HG03342 (cell line): ENCODE measurements at regions not wholly inside any gene's neighbourhood (a gene's known extent, or its start where the extent isn't known, plus 50 kb on each side); places are given as distances from the start of the nearest gene placed in this dataset.

Source experiments
- ATAC-seq: cut with Tn5 transposase; IDR thresholded peaks from one replicate; pipeline ENCODE4 v1.9.1; 2021; ENCODE audit warnings: mild to moderate bottlenecking, moderate library complexity; ENCODE audit not compliant: unreplicated experiment

DNA sequence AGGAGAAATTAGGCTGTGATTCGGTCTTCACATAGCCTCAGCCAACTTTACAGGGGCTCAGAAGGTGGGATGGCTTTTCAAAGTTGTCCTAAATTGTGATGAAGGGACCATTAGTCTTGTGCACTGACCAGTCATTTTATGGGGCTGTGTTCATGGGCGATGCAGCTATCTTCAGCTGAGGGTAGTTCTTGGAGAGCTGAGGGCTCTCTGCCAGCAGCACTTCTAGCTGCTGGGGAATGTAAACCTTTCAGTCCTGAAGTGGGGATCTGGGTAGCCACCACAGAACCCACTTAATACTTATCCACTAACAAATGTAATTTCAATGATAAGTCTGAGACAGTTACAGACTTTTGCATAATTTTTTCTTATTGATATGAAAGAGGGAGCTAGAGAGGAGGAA lies 270.6 kb downstream of the AEBP2 start:
- no peak for ATAC-seq

DNA sequence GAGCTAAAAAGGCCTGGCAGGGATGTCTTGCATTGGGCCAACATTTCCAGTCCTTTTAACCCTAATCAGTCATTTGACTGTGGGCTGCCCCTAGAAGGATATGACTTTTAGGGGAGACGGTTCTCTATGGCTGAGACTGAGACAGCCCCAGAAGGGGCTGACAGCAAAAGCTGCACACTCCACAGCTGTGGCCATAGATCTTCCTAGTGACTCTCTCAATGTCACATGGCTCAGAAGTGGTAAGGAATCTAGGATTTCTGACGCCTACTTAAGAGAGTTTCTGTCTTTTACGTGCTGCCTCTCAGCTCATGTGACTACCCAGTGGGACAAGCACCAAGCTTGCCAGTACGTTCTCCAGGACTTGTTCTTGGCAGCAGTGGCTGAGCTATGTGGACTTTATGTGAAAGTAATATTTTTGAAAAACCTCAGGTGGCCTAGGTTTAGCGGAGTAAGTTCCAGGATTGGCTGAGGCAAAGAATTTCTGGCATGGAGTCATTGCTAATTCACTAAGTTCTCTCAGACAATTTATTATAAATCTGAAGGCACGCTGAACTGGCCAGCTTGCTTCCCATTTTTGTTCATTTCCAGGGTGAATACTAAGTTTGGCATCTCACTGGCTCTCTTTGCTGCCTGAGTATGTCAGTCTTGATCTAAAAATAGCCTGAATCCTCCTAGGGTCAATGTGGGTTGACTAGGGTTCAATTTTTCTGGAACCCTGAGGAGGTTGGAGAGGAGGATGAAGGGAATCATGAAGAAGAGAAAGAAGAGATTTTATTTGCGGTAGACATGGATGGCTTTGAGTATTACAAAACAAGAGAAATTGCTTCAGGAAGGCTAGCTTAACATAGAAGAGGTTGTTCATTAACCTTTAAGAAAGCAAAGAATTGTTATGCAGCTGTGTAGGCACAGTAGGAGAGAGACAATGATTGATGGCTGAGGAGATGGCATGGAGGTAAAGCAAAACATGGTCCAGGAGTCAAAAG lies 271.8 kb downstream of the AEBP2 start:
- ATAC-seq, result no peak

DNA sequence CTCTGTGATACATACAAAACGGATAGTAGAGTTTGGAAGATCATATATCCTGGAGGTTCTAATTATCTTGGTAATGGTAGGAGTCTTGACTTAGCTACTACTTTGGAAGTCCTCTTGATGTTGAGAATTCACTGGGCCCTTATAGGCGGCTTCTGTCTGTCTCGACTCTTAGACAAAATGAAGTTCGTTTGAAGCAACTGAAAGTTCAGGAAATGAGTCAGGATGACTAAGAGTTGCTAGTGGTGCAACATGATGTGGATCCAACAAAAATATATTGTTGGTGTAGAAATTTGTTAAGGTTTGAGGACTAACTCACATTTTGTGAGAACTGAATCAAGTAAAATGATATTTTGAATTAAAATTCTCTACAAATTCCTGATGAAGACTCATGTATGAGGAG lies 272.7 kb downstream of the AEBP2 start:
- ATAC-seq, result no peak

DNA sequence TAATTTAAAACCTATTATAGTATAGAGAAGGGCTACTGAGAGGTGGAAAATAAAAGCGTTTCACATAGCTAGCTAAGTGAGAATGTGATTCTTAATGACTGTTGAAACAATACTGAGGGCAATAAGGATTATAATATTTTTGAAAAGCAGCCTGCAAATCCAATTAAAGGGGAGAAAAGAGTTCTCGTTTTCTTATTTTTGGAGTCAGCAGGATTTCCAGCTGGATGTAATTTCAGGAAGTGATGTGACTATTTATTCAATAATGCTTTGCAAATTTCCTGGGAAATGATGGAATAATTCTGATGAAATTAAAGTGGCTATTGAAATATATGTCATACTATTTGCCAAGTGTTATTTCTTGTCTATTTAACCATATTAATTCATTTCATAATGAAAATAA lies 279.1 kb downstream of the AEBP2 start:
- ATAC-seq, result no peak

DNA sequence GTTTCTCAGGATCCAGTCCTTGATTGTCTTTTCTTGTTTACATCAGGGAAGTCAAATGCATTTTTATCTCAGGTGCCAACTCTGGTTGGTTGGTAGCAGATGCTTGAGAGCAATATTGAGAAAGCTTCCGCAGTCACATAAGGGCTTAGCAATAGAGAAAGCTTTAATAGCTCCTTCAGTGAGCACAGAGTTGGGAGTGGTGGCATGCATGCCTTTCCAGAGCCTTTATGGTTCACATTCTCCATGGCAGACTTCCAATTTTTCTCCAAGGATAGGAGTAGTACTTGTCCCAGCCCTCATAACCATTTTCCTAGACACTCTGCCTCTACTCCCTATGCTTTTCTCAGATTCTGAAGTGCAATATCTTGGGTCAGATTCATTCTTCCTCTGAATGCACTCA lies 280.4 kb downstream of the AEBP2 start:
- ATAC-seq, result no peak

DNA sequence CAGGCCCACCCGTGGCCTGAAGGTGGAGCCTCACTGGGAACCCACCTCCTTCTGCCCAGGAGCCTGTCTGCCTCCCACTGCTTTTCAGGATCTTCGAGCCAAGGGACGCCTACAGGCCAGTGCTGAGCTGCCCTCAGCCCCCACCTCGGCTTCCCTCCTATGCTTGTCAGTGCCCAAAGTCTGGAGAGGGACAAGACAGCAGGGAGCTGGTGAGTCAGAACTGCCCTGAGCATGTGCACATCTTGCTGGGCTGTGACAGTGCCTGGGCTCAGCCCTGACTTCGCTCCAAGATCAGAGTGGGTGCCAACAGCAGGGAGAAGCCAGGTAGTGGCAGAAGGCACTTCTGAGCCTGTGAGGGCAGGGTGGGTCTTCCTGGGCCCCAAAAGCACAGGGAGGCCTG lies 286.8 kb downstream of the AEBP2 start:
- no peak for ATAC-seq

DNA sequence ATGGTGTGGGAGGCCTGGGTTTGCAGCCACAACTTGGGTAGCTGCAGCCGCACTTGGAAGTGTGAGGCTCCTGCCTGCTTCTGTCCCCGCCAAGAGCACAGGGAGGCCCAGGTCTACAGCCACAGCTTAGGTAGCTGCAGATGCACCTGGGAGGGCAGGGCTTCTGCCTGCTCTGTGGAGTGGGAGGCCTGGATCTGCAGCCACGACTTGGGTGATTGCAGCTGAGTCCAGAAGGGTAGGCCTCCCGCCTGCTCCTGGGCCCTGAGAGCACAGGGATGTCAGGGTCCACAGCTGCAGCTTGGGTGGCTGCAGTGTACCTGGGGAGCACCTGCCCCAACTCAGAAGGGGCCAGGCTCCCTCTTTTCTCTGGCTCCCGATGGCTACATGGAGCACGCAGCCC lies 287.3 kb downstream of the AEBP2 start:
- no peak for ATAC-seq

DNA sequence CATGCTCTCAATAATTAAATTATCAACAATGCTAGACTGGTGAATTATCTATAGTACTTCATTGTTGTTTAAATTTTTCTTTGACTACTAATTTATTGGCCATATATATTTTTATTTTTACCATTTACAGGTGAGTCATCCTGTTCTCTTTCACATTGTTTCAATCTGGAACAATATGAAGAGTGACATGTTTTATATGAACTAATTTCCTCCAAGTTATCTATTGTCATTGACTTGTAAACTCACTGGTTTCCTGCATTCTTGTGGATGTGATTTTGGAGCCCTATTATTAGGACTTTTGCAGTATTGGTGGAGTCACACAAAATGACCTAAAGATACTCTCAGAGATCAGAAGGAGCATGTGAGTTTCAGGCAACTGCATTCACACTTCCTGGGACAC lies 297.7 kb downstream of the AEBP2 start:
- ATAC-seq, result no peak

DNA sequence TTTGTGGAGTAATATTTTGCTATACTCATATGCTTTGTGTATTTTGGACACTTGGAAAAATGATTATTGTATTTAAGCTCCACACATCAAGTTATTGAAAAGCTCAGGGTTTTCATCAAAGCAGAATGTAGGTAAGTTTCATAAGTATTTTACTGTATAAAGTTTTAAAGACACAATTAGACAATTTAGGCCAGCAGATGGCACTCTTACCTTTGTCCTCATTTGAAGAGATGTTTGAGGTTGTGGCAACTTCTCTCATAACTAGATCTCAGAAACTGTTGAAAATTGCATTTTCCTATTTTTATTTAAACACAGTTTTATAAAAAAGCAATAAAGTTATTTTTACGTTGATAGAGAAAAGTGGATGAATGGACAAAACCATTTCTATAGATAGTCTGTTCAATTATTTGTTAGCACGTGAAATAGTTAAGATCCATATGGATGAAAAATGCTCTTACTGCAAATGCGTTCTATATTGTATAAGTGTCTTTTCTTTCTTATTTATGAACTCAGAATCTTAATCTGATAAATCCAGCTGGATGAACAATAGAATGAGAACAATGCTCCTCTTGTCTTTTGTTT lies 300.0 kb downstream of the AEBP2 start:
- ATAC-seq, result no peak

DNA sequence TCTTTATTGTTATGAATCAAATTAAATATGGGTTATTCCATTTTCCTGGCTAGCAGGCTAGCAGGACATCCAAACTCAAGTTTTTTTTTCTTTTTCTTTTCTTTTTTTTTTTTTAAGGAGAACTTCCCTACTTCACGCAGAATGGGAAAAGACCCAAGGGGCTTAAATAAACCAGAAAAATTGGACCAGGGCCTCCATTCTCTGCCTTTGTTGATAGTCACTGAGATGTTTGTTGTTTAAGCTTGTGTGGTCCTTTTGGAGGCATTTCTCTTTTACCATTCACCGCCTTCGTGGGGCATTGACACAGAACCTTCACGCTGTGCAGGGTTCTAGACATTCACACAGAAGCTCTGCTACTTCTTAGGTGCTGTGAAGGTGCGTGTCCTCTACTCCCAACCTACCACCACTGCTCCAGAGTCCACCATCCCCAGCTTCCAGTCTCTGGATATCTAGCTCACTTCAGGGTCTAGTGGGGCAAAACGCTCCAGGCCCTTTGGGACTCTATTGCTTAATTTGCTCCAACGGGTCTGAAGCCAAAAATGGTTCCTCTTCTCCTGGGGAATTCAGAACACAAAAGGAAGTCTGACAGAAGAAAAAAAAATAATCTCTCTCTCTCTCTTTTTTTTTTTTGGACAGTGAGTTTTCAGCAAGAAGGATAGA lies 301.3 kb downstream of the AEBP2 start:
- ATAC-seq, result no peak

DNA sequence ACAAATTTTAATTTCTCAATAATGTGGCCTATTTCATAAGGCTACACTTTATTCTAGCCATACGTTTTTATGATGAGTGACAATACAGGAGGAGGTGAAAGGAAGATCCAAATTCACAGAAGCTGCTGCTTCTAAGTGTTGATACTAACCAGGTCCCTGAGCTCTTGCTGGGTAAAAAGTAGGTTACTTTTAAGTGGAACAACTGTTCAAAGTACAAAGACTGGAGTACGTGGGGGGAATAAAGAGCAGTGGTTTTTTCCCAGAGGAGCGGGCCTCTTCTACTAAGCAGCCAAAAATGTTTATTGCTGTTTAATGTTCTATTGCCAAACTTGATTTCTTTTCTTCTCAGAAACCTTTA lies 301.8 kb downstream of the AEBP2 start:
- ATAC-seq, result no peak

DNA sequence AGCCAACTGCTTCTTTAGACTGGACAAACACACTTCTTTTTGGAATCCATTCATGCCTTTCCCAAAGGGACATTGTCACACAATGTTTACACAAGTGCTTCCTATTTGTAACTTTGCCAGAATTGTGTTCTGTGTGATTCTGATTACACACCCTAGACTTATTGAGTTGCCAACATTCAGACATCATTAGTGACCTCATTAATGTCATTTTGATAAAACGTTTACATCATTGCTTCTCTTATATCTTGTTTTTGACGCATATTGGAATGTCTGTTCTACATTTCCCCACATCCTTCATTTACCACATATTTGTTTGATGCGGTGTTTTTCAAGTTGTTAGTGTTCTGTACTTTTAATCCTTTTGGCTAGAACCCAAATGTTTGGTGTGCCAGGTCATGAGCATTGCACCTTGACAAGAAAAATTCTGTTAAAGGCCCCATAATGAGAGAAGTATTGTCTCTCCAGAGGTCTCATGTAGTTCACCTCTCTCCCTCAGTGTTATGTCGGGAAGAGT lies 305.5 kb downstream of the AEBP2 start:
- ATAC-seq, result no peak

DNA sequence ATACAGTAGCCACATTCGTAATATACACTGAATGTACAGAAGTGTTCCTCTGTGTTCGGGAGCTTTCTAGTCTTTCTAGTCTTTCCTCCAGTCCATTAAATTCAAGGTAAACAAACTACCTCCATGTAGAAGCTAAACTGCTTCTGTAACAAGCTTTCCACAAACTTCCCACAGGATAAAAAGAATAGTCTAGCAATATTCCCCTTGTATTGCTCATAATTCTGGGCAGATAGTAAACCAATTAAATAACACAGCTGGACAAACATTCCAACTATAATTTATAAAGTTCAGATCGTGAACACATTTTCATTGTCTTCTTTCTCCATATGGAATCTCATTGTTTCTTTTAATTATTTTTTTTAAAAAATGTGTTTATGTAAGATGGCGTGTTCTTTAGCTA lies 307.2 kb downstream of the AEBP2 start:
- no peak for ATAC-seq

DNA sequence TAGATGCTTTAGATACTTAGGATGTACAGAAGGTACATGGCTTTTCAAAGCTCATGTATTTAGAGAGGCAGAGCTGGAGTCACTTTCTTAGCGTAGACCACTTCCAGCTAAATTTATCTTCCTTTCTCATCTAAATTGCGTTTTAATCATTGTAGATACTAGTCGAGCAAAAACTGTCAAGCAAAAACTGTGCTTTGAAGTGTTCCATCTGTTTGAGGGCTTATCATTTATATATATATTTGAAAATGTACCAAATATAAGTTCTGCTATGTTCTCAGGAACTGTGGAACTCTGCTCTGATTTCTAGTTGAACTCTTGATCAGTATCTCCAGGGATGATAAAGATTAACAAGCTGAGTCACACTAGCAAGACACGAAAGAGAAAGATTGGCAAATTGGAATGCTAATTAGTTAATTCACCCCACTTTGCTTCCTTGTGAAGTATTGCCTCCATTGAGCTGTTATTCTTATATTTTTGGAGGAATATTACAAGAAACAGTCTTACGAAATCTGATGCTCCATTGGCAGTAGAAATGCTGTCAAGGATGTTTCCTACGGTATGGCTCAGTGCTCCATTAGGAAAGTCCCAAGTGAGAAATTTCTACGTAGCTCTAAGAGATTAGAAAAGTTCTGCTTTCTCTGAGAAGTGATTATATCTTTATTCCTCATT lies 310.7 kb downstream of the AEBP2 start:
- no peak for ATAC-seq

DNA sequence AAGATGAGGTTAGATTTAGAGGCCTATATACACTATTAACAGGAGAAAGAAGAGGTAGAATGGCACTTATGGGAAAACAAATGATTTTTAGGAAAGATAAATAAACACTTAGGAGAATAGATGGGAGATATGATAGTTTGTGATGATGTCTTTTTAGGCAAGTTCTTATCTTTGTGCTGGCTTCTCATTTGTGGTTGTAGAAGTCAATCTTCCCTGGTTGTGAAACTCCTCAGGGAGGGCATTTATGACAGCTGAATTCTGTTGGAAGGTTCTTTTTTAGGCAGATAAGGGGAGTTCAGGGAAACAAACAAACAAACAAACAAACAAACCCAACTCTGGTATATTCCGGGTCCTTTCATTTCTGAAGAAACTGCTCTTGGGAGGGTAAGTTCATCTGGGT lies 311.8 kb downstream of the AEBP2 start:
- no peak for ATAC-seq

DNA sequence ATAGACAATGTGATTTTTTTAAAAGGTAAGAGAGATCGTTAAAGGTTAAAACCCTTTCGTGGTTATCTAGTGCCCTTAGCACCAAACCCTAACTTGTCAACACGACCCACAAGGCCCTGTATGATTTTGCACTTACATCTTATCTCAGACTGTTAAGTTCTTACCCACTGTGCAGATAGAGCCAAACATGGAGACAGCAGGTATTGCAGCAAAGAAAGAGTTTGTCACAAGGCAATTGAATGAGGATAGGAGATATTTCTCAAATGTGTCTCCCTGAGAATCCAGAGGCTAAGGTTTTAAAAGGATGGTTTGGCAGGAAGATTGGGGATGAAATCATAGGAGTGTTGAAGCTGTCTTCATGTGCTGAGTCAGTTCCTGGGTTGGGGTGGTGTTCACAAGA lies 313.4 kb downstream of the AEBP2 start:
- no peak for ATAC-seq

DNA sequence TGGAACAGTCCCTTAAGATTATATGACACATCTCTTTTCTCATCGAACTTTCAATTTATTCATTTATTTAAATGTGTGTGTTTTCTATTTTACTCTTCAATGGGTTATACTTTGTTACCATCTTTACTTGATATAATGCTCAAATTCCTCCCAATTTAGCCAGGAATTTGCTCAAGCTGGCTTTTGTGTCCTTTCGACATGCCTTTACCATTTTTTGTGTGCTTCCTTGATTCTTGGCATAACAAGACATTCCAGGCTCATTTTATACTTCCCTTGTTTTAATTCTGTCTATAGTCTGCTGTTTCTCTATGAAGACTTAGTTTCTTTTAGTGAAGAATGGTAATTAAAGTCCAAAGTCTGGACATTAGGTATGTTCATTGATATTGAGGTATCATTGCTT lies 315.8 kb downstream of the AEBP2 start:
- no peak for ATAC-seq

DNA sequence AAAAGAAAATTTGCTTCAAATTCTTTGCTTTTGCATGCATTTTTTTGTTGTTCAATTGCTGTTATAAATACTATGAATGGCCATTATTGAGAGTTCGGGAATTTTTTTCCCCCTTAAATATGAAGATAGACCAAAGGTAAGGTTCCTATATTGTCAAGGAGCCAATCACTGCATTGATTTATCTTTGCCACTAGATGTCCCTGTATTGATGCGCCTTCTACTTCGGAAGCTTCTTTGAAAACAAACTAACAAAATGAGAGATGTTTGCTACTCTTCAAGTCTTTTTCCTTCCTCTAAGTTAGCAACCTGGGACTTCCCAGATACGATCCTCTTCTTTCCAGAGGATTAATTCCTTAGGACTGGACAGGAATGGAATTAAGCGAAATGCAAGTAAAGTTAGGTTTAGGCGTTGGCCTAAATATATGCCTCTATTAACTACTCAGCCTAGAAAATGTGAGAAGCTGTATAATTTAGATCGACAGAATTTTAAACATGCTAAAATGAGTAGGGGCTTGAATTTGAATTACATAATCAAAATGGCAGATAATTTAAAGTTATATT lies 318.1 kb downstream of the AEBP2 start:
- ATAC-seq, result no peak

DNA sequence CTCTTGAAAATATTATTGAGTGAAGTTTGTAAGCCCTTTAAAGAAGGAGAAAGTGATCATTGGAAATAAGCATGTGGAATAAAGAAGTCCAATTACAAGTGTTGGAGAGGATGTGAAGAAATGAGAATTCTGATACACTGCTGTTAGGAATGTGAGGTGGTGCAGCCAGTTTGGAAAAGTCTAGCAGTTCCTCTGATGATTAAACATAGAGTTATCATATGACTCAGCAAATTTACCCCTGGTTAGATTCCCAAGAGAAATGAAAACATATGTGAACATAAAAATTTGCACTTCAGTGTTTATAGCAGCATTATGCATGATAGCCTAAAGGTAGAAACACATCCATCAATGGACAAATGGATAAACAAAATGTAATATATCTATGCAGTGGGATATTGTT lies 319.9 kb downstream of the AEBP2 start:
- no peak for ATAC-seq

DNA sequence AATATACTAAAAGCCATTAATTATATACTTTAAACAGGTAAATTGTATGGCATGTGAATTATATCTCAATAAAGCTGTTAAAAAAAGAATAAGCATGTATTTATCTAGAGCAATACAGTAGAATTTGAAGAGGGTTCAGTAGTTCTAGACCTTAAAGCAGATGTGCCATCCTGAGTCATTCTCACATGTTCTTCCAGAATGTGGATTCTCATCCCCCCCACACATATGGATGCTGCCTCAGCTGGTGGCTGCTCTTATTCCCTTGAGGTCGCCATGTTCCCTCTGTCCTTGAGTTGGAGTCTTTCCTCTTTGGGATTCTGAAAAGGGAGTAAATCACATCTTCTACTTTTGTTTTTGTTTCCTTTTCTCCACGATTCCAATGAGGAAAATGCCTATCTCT lies 321.3 kb downstream of the AEBP2 start:
- no peak for ATAC-seq

DNA sequence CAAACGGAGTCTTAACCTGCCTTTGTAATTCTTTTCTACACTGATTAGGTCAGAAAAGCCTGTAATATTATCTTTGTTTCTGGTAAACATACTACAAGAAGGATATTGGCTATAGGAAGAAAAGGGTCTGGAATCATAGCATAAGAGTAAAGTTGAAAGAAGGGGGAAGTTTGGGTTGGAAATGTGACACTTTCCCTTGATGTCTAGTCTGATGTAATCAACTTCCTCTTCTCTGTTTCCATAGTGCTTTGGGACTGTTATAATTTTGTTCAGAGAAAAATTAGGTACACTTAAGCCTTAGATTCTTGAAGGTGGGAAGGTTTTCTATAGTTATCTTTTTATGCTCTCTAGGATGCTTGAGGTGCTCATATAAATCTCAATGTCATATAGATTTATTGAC lies 322.2 kb downstream of the AEBP2 start:
- no peak for ATAC-seq
